ENCODE measurements at regions not wholly inside any gene's neighbourhood (a gene's known extent, or its start where the extent isn't known, plus 50 kb on each side); places are given as distances from the start of the nearest gene placed in this dataset.

DNA sequence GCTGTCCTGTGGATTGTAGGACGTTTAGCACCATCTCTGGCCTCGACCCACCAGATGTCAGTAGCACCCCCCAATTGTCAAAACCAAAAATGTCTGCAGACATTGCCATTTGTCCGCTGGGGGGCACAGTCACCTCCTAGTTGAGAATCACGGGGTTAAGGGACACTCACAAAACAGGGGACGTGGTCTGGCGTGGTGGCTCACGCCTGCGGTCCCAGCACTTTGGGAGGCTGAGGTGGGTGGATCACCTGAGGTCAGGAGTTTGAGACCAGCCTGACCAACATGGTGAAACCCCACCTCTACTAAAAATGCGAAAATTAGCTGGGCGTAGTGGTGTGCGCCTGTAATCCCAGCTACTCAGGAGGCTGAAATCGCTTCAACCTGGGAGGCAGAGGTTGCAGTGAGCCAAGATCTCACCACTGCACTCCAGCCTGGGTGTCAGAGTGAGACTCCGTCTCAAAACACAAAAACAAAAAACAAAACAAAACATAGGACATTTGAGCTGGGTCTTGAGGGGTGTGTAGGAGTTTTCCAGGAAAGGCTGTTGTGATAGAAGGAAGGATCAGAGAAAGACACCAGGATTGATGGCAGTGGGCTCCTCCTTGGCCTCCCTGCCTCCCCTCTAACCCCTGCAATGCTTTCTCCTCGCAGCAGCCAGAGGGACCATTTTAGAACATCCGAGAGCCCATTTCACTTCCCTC is 171.8 kb upstream of the GSE1 start:
- Histone ChIP-seq H3K27me3 (no peaks in the 10 kb centered on the region), H3K9me3 (replicated peaks in 1 of 3) (no peaks in the 10 kb centered on the region), H3K4me3 (no peak overlapping the region), H3K36me3 (replicated peaks in 1 of 2) (no peaks in the 10 kb centered on the region), H3K4me1 (replicated peaks in 1 of 2) (no peaks in the 10 kb centered on the region), H3K27ac (no peak overlapping the region)
- TF ChIP-seq, protein P1, sequence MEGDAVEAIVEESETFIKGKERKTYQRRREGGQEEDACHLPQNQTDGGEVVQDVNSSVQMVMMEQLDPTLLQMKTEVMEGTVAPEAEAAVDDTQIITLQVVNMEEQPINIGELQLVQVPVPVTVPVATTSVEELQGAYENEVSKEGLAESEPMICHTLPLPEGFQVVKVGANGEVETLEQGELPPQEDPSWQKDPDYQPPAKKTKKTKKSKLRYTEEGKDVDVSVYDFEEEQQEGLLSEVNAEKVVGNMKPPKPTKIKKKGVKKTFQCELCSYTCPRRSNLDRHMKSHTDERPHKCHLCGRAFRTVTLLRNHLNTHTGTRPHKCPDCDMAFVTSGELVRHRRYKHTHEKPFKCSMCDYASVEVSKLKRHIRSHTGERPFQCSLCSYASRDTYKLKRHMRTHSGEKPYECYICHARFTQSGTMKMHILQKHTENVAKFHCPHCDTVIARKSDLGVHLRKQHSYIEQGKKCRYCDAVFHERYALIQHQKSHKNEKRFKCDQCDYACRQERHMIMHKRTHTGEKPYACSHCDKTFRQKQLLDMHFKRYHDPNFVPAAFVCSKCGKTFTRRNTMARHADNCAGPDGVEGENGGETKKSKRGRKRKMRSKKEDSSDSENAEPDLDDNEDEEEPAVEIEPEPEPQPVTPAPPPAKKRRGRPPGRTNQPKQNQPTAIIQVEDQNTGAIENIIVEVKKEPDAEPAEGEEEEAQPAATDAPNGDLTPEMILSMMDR (IDR thresholded peaks at IDR 0.05), result no peak
- TF ChIP-seq POLR2A (IDR thresholded peaks at IDR 0.05), result no peak
- 92 to 94% (median 93%) methylated on average over 13 to 15 of the region's 15 CpGs for WGBS, 4 donors
- intact Hi-C loops (cut with DNase I), result no loop called here
- DNase-seq, result no peak

DNA sequence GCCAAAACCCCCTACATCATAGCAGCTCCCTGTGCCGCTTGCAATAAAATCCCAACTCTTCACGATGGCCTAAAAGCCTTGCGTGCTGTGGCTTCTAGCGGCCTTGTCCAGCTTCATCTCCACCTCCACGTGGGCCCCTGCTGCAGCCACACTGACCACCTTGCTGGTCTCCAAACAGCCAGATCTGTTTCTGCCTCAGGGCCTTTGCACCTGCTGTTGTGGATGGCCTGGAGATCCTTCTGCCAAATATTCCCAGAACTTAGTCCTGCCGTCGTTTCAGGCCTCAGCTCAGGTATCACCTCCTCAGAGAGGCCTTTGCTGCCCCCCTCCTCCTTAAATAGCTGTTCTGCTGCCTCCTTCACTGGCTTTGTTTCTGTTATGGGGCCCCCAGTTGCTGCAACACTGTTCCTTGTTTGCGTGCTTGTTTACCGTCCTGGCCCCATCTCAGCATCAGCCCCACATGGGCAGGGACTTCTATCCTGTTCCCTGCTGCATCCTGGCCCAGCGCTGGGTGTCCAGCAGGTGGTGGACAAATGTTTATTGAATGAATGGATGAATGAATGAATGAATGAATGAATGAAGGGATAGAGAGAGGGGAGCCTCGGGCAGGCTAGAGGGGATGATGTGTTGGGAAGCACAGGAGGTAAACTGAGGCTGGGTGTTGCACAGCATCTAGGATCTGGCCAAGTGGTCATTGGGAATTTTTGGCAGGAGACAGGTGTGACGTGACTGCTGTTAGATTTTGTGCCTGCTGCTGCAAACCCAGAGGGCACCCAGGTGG is 171.0 kb upstream of the GSE1 start:
- Histone ChIP-seq H3K27ac (no peak overlapping the region), H3K4me1 (replicated peaks in 1 of 2) (no peaks in the 10 kb centered on the region), H3K4me3 (no peak overlapping the region), H3K27me3 (no peaks in the 10 kb centered on the region), H3K36me3 (replicated peaks in 1 of 2) (no peaks in the 10 kb centered on the region), H3K9me3 (replicated peaks in 1 of 3) (no peaks in the 10 kb centered on the region)
- WGBS, 4 donors, result 88 to 91% (median 90%) methylated on average over 12 of the region's 12 CpGs
- DNase-seq, result no peak
- TF ChIP-seq, protein P1 (IDR thresholded peaks at IDR 0.05), result no peak
- TF ChIP-seq POLR2A (IDR thresholded peaks at IDR 0.05), result no peak
- intact Hi-C loops (cut with DNase I), result no loop called here

DNA sequence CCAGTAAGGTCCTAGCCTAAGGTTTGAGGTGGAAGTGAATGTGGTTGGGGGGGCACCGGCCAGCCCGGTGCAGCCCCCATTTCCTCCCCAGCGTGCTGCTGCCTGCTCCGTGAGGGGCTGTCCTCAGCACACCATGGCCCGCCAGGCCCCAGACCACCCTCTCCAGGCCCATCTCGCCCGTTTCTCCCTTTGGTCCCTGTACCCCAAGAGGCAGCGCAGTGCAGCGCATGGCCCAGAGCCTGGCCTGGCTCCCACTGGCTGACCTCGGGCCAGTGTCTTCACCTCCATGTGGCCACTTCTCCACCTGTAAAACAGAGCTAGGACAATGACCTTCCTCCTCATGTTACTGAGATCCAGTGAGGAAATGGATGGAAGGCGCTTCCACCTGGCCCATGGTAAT is 170.0 kb upstream of the GSE1 start:
- TF ChIP-seq, protein P1 (IDR thresholded peaks at IDR 0.05), result no peak
- Histone ChIP-seq H3K4me3 (no peak overlapping the region), H3K27ac (no peak overlapping the region), H3K4me1 (replicated peaks in 1 of 2) (no peaks in the 10 kb centered on the region), H3K27me3 (no peaks in the 10 kb centered on the region), H3K9me3 (replicated peaks in 1 of 3) (no peaks in the 10 kb centered on the region), H3K36me3 (replicated peaks in 1 of 2) (no peaks in the 10 kb centered on the region)
- DNase-seq, result no peak
- 88 to 93% (median 90%) methylated on average over 8 to 11 of the region's 11 CpGs for WGBS, 4 donors
- intact Hi-C loops (cut with DNase I), result no loop called here

DNA sequence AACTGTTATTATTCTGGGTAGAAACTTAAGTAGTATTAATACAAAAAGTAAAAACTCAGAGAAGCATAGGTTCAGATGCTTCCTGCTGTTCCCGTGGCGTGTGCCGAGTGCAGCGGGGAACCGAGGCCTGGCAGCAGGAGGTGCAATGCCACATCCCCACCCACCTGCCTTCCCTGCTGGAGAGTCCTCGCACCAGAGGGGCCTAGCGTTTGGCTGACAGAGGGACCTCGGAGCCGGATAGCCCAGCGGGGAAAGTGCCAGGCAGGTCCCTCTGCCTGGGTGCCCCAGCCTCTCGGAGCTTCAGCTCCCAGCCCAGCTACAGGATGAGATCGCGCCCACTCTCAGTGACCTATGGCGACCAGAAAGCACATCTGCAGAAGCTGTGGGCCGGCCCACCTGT is 169.6 kb upstream of the GSE1 start:
- H3K4me1 ChIP-seq (replicated peaks in 1 of 2), result peaks cover 0 to 3% of the 10 kb centered on the region in 2 donors
- 94 to 95% (median 94%) methylated on average over 13 to 15 of the region's 15 CpGs for WGBS, 4 donors
- no peak overlapping the region for H3K4me3 ChIP-seq
- TF ChIP-seq, protein P1 (IDR thresholded peaks at IDR 0.05), result no peak
- no peak for TF ChIP-seq POLR2A (IDR thresholded peaks at IDR 0.05)
- intact Hi-C loops (cut with DNase I), result no loop called here
- H3K36me3 ChIP-seq (replicated peaks in 1 of 2), result no peaks in the 10 kb centered on the region
- DNase-seq, result no peak
- no peak overlapping the region for H3K27ac ChIP-seq
- no peaks in the 10 kb centered on the region for H3K27me3 ChIP-seq
- no peaks in the 10 kb centered on the region for H3K9me3 ChIP-seq (replicated peaks in 1 of 3)
